Eye (tissue), 1 donor: ENCODE measurements at regions not wholly inside any gene's neighbourhood (a gene's known extent, or its start where the extent isn't known, plus 50 kb on each side); places are given as distances from the start of the nearest gene placed in this dataset.

Experiments used
- DNase-seq: peaks from one replicate; pipeline ENCODE4 v3.0.0-alpha.2; 2015

DNA sequence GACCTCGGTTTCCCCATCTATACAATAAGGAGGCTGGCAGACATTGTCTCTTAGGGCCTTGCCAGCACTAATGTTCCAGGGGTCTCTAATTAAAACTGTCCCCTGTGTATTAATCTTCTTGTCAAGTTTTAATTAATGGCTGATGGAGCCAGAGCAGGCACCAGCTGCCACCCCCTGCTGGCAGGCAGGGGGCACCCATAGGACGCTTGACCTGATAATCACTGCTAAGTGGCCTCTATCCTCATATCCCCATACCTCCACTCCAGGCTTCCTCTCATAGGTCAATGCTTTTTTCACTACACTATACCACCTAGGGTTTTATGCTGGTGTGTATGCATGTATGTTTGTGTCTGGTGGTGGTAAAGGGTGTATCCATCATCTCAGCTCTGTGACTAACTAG, 89.4 kb downstream of the EFNB1 start:
- no peak for DNase-seq

DNA sequence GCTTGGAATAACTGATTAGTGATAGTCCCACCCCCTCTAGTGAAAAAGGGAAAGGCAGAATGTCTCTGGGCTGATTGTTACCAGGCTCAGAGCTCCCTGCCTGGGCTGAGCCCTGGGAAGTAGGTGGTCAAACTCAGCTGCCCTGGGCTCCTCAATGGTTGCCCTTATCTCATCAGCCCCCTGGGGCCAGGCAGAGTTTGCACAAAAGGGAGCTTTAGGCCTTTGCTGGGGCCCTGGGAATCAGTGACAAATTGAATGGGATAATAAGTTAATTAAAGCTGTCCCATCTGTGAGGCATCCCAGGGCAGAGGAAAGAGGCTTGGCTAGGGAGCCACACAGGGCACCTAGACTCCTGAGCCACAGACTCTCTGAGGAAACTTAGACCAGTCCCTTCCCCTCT, 89.0 kb downstream of the EFNB1 start:
- no peak for DNase-seq

DNA sequence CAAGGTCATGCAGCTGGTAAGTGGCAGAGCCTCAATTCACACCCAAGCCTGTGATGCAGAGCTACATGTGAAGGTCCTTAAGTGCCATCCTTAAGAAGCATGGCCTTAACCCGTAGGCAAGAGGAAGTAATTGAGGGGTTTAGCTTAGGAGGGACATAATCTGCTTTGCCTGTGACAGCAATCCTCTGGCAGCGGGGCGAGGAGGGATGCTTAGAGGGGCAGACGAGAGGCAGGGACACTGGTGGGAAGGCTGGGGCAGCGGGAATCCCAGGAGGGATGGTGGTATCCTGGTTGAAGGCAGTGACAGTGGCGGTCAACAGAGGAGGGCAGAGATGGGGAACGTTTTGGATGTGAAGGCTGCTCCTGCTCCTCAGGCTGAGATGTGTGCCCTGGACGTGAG, 88.1 kb downstream of the EFNB1 start:
- DNase-seq, result no peak

DNA sequence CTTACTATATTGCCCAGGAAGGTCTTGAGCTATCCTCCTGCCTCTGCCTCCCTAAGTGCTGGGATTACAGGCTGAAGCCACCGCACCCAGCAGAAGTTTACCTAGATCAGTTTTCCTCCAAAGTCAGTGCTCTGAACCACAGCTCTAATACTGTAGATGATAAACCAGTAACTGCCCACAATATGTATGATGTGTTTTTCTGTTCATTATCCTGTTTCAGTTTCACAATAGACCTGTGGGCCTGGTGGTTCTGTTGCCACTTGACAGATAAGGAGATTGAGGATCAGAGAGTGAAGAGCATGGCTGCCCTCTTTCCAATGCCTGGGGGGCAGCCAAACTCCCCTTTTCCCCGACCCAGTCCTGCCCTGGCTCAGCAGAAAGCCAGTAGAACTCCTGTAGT, 87.0 kb downstream of the EFNB1 start:
- no peak for DNase-seq

DNA sequence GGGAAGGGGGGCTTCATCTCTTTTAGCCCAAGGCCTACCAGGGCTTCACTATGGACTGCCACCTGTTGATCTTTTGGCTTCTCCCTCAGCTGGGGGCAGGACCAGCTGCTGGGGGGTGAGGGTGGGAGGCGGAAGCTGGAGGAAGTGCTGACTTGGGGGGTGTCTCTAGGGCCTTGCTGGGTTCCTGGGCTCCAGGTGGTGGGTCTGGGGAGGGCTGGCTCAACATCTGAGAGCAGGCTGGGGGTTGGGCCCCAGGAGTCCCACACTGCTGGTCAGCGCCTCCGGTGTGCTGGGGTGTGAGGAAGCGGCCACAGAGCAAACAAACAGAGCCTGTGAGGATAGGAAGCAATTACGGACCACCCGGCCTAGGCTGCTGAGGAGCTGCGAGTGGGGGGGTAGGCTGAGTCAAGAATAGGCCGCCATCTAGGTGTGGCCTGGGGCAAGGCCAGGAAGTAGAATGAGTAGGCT, 85.7 kb downstream of the EFNB1 start:
- DNase-seq, result no peak

DNA sequence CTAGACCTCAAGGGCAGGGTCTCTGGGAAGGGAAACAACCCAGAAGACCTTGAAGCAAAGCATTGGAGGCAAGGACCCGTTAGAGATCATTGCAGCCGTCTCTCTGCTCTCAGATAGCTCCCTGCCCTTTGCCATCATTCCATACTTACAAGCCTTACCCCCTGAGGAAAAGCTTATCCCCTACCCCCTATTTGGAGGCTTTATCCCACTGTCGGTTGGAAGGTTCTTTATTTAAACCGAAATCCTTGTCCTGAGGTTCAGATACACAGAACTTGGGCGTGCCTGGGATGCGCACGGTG, 84.4 kb downstream of the EFNB1 start:
- DNase-seq, result no peak

DNA sequence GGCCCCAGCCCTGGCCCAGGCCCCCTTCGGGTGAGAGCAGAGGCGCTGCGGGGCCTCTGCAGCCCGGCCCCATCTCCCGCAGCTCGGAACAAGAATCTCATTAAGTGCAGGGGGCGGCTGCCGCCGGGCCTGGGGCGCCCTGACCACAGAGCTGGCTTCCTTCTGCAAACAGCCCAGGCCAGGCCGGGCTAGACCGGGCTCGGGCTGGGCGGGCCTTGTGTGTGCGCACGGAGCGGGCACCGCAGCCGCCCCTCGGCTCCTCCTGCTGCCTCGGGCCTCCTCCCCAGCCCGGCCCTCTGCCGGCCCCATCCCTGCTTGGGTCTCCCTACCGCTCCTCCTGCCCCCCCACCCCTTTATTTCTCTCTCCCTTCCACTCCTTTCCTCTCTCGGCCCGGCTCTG, 83.3 kb downstream of the EFNB1 start:
- DNase-seq, result peak; percentile 60

DNA sequence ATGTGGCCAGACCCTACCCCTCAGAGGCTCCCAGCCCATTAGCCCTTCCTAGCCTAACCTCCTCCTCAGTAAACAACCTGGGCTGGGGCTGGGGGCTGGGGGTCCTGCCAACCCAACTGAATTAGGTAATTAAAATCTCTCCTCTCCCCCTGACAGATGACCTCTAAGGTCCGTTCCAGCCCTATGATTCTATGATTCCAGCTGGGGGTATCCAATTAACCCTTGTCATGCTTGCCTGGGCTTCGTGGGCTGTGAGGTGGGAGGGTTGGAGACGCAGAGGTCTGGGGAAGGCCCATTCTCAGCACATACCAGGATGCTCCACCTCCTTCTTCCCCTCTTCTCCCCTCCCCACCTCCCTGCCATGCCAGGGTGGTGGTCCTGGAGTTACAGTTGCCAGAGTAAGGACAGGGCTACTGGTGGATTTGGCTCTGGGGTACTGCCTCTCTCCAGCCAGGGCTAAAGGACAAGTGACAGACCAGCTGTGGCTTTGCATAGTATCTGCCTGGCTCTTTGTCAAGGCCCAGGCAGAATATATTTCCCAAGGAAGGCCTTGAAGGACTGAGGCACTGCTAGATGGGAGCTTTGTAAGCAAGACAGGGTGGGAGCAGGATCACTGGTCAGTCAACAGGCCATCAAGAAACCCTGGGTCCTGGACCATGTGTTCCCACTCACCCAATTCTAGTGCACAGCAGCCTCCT, 82.1 kb downstream of the EFNB1 start:
- no peak for DNase-seq

DNA sequence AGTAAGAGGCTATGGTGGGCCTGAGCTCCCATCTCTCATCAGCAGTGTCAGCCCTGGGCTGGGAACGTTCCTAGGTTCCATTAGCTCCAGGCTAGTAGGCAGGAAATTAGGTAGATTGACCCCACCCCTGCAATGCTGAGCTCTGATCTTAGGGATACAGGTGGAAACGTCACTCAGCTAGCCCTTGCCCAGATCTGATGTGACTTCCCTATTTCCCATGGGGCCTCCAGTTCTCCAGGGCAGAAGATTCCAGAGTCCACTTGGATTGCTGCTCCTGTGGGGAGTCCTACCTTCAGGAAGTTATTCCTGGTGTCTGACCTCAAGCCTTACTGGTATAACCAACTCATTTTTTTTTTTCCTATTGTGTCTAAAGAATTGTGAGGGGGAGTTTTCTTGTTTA, 81.1 kb downstream of the EFNB1 start:
- DNase-seq, result no peak

DNA sequence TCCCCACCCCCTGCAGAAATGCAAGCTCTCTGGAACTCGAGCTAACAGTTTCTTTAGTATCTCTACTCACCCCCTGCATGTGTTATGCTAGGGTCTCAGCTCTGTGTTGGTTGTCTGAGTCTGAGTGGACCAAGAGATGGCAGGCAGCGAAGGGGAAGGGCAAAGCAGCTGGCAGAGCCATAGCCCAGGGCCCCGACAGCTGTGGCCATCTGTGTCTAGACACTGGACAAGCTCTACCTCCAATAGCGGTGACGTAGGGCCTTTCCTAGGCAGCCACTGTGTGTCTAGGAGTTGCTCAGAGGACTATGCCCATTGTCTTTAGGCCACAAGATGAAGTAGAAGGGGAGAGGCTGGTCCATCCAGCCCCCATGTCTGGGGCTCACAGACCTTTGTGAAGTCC, 79.2 kb downstream of the EFNB1 start:
- no peak for DNase-seq

DNA sequence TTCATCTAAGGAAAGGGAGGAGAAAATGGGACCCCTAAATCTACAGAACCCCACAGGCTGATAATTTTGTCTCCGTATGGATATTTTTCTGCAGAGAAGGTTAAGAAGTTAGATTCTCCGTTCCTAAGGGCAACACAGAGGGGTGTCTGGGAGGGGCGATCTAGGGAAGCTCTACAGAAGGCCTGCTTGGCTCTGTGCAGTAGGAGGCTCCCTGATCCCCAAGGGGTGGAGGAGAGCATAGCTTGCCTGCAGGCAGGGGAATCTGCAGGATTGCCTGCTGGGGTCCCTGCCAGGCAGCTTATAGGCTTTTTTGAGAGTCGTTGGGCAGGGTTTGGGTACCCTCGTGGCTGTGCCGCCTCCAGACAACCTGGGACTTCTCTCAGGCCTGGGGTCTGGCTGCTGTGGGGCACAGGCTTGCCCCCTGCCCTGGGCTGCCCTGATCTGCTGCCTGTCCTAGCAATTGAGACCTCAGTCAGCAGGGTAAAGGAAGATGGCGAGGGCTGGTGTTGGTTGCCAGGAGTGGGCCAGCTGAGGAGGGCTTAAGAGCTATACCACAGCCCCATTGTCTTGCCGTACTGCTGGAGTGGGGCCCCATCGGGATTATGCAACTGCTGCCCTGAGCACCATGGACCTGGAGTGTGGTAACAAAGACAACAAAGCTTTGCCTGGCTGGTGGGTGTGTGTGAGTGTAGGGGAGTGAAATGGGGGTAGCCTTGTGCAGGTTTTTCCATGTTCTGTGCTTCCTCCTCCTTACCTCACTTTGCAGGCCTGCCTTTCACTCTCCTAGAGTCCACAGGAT, 74.1 kb downstream of the EFNB1 start:
- DNase-seq, result no peak

DNA sequence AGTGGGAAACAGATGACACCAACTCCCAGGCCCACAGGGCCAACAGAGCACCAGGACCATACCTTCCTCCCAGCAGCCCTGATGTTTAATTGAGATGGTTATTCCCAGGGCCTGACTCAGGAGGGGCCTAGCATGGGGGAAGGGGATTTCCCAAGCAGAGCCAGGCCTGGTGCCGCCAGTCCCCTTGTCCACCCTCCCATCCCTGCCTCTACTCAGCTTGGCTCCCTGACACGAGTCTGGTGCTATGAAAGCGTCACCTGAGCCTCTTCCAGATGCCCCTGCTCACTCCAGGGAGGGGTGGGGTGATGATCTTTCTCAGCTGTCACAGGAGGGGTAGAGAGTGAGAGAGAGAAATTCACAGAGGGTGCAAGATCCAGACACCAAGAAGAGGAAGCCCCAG, 72.7 kb downstream of the EFNB1 start:
- no peak for DNase-seq

DNA sequence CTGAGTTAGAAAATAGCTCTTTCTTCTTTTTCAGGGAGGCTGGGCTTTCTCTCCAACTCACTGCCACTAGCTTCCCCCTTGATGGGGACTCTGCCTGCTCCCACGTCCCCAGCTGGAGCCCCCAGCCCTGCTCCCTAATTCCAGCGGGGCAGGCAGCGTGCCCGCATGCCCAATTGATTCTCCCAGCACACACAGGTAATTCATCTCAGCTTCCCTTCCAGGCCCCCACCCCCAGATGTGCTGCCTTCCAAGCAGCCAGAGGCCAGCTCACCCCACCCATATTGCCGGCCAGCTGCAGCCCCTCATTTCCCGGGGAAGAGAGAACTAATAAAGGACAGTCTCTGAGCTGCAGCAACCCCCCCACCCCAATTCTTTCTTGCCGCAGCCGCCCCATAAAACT, 69.8 kb downstream of the EFNB1 start:
- DNase-seq, result no peak

DNA sequence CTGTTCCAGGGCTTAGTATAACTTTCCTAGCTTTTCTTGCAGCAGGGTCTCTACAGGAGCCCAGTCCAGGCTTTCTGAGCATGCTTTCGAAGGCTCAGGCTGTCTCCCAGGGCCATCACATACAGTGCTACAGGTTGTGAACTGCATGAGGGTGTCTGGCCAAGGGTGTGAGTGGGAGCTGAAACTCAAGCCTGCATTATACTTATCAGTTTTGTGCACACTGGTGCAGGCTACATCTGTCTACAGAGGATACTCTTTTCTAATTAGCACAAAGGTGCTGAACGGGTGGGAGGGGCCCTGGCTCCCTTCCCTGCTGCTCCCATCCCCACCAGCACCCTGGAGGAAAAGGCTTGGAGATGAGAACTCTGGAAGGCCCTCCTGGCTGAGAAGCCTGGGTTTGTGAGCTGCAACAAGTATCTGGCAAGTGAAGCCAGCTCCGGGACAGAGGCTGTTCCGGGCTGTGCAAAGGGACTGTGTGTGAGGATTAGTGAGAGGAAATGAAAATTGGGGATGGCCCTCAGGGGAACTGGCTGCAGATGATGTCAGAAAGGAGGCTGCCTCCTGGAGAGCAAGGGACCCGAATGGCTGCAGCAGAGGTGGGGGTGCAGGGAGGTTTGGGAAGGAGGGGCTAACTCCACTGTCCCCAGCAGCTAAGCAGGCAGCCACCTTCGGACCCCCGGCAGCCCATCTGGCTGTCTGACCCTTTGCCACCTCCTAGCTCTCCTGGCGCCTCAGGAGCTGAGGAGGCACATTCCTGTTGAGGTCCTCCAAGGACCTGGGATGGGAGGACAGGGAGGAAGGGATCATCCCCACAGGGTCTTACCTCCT, 68.5 kb downstream of the EFNB1 start:
- DNase-seq, result no peak

DNA sequence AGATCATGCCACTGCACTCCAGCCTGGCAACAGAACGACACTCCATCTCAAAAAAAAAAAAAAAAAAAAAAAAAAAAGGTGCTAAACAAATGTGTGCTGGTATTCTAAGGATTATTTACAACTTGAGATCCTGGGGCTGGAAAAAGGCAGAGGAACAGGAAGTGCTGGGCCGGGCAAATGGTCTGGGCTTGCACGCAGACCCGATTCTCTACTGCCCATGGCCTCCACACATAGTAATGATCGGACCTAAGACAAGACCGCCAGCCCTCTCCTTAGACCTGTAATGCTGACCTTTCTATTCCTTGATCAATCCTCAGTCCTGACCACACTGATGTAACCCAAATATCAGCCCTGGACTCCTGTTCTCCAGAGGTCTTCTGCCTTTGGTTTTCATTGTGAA, 67.8 kb downstream of the EFNB1 start:
- DNase-seq, result no peak

DNA sequence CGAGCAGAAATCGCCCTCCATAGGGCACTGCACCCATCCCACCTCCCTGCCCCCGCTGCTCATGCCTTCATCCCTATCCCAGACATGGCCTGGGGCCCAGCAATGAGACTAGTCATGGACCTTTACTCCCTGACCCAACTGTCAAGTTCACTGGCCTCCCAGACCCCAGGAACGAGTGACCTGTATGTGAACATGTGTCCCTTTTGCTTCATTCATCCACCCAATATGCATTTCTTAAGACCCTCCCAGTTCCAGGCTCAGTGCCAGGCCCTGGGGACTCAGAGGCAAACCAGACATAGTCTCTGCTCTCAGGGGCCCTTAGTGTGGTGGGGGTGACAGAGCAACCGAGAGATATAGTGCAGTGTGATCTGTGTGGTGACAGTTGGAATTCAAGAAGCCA, 67.0 kb downstream of the EFNB1 start:
- DNase-seq, result no peak

DNA sequence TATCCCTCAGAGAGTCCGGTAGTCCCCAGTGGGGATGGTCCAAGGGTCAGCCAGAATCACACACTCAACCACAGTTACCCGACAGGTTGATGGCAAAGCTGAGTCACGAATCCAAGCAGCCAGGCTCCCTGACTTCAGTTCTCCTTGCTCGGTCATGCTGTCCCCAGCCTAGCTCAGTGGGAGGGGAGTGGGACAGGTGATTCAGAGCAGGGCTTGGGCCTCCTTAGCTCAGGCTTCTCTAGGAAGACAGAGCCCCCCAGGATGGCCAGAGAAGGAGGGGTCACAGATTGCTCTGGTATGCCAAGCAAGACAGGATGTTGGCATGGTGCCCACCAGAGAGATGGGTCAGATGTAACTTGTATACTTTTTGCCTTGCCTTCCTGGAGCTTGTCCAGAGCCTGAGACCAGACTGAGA, 66.5 kb downstream of the EFNB1 start:
- no peak for DNase-seq

DNA sequence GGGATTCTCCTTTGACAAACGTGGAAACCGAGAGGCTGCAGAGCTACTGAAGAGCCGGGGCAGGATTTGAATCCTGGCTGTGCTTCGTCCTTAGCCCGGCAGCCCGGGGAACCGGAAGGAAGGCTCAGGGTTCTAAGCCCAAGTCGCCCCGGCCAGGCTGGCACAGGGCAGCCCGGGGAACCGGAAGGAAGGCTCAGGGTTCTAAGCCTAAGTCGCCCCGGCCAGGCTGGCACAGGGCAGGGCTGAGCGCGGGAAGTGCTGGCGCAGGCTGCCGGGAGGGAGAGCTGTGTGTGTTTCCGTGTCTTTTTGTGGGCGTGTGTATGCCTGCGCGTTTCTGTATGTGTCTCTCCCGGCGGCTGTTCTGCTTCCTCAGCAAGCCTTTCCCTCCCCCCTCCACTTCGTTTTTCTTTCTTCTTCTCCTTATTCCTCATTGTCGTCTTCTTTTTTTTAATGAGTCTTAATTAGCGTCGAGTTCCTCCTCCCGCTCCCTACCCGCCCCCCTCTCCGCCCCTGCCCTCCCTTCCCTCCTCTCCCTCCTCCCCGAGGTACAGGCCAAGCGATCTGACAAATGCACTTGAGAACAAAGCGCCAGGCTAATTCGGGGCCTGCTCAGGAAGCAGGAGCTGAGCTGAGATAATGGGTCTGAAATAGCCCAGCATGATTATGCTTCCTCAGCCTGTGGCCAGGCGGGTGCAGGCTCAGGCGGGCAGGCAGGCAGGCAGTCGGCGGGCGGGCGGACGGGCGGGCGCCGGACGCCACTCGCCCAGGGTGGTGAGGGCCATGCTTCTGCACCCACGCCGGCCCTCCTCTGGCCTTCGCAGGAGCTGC, 65.9 kb downstream of the EFNB1 start:
- DNase-seq, result peak; percentile 88

DNA sequence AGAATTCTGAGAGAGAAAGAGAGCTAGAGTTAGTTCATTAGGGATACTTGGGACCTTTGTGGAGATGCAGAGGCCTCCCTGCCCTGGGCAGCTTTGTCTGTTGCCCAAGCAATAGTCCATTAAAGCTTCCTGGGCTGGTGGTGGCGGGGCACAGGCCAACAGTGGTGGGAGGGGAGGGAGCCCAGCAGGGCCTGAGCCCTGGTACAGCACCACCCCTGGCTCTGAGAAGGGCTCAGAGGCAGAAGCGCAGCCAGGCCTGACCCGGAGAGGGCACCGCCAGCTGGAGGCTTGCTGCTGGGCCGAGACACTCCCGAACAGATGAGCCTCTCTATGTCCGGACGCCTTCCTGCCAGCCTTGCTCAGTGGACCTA, 65.3 kb downstream of the EFNB1 start:
- DNase-seq, result peak; percentile 45

DNA sequence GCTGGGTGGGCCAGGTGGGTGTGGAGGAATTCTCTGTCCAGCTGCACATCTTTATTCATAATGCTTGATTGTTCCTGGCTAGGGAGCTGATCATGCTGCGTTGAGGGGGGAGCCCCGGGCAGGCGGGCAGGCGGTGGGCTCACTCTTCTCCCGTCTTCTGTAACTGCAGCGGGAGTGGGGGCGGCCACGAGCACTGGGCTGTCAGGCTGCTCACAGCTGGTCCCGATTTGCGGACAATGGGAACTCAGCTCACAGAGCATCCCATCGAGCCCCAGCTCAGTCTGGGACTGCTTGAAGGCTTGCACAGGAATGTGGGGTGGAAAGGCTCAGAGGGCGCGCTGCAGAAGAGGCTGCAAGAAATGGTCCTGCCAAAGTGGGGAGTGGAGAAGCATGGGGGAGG, 63.8 kb downstream of the EFNB1 start:
- peak; percentile 58 for DNase-seq

DNA sequence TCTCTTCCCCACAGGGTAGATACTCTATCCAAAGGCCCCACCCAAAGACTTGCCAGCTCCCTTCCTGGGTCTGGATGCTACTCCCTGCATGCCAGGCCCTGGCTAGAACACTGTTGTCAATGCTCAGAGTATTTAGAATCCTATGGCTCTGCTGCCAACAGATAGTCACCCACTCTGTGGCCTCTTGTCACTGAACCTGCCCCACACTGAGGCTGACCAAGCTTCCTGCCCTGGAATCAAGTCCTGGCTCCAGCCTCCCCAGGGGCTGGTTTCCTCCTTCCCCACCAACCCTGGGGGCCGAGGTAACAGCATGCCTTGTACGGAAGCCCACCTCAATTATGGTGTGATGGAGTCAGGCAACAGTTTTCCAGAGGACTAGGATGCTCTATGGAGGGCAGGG, 63.3 kb downstream of the EFNB1 start:
- DNase-seq, result no peak
